Mesothelial cell of epicardium (in vitro differentiated cells): ENCODE measurements at regions not wholly inside any gene's neighbourhood (a gene's known extent, or its start where the extent isn't known, plus 50 kb on each side); places are given as distances from the start of the nearest gene placed in this dataset.

ENCODE experiments used
- DNase-seq, 2 experiments: peaks; one replicate each; pipeline ENCODE4 v3.0.0; 2021; ENCODE audit warnings: low spot score in 2 of 2; ENCODE audit not compliant: unreplicated experiment in 2 of 2
- H3K27ac Mint-ChIP-seq: 2 replicates; pipeline ENCODE4 v1.8.0; 2021; ENCODE audit warnings: mixed read lengths
- H3K27me3 Mint-ChIP-seq: 2 replicates; pipeline ENCODE4 v1.8.0; 2021; ENCODE audit warnings: low read depth, mixed read lengths
- H3K36me3 Mint-ChIP-seq: 2 replicates; pipeline ENCODE4 v1.8.0; 2021; ENCODE audit warnings: mixed read lengths
- H3K4me1 Mint-ChIP-seq: 2 replicates; pipeline ENCODE4 v1.8.0; 2021; ENCODE audit warnings: mixed read lengths
- H3K4me3 Mint-ChIP-seq: 2 replicates; pipeline ENCODE4 v1.8.0; 2021; ENCODE audit warnings: mild to moderate bottlenecking, moderate library complexity, mixed read lengths
- H3K9me3 Mint-ChIP-seq: 2 replicates; pipeline ENCODE4 v1.8.0; 2021; ENCODE audit warnings: mixed read lengths
- TF ChIP-seq, protein P1 (sequence below): fragments of 200-600 bp; sonication (generic); IDR thresholded peaks from one replicate; pipeline ENCODE4 v1.5.0; 2021; ENCODE audit warnings: antibody characterized with exemption; ENCODE audit not compliant: unreplicated experiment

DNA sequence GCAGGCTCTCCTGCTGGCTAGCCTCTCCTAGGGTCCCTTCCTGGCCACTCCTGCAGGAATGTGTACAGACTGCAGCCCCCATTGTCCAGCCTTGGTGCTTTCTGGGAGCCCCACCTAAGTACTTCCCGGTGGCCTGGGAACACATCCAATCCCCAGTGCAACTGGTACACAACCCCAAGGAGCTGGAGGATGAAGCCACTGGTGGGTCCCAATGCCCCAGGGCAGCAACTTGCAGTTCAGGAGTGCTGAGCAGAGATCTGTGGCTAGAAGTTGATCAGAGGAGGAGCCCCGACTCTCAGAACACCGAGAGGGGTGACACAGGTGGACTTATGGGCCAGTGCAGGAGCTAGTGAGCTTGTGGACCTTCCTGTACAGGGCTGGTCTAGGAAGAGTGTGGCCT is 1093.7 kb upstream of the ACO1 start:
- DNase-seq, result no peak
- Mint-ChIP-seq H3K4me1 (no peaks in the 10 kb centered on the region), H3K36me3 (peaks cover 2% of the 10 kb centered on the region), H3K4me3 (no peak overlapping the region), H3K27me3 (no peaks in the 10 kb centered on the region), H3K9me3 (peaks cover 8% of the 10 kb centered on the region), H3K27ac (no peak overlapping the region)
- TF ChIP-seq, protein P1, sequence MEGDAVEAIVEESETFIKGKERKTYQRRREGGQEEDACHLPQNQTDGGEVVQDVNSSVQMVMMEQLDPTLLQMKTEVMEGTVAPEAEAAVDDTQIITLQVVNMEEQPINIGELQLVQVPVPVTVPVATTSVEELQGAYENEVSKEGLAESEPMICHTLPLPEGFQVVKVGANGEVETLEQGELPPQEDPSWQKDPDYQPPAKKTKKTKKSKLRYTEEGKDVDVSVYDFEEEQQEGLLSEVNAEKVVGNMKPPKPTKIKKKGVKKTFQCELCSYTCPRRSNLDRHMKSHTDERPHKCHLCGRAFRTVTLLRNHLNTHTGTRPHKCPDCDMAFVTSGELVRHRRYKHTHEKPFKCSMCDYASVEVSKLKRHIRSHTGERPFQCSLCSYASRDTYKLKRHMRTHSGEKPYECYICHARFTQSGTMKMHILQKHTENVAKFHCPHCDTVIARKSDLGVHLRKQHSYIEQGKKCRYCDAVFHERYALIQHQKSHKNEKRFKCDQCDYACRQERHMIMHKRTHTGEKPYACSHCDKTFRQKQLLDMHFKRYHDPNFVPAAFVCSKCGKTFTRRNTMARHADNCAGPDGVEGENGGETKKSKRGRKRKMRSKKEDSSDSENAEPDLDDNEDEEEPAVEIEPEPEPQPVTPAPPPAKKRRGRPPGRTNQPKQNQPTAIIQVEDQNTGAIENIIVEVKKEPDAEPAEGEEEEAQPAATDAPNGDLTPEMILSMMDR, result no peak

DNA sequence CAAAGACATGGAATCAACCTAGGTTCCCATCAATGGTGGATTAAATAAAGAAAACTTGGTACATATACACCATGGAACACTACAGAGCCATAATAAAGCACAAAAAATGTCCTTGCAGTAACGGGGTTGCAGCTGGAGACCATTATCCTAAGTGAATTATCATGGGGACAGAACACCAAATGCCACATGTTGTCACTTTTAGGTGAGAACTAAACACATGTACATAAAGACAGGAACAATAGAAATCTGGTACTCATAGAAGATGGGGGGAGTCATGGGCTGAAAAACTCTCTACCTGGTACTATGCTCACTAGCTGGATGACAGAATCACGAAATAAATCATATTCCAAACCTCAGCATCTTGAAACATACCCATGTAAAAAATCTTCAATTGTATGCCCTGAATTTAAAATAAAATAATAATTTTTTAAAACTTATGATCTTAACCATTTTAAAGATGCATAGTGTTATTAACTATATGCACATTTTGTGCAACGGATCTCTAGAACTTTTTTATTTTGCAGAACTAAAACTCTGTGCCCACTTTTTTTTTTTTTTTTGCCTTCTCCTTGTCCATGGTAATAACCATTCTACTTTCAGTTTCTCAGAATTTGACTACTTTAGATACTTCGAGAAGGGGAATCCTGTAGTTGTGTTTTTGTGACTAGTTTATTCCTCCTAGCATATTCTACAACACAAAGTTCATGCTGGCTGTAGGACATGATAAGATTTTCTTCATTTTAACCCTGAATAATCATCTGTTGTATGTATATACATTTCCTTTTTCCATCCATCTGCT is 1081.6 kb upstream of the ACO1 start:
- no peak for DNase-seq
- peaks cover 13% of the 10 kb centered on the region for H3K9me3 Mint-ChIP-seq
- H3K27ac Mint-ChIP-seq, result no peak overlapping the region
- H3K27me3 Mint-ChIP-seq, result peaks cover 2% of the 10 kb centered on the region
- no peak overlapping the region for H3K4me3 Mint-ChIP-seq
- no peaks in the 10 kb centered on the region for H3K36me3 Mint-ChIP-seq
- H3K4me1 Mint-ChIP-seq, result peaks cover 7% of the 10 kb centered on the region
- TF ChIP-seq, protein P1, result no peak

DNA sequence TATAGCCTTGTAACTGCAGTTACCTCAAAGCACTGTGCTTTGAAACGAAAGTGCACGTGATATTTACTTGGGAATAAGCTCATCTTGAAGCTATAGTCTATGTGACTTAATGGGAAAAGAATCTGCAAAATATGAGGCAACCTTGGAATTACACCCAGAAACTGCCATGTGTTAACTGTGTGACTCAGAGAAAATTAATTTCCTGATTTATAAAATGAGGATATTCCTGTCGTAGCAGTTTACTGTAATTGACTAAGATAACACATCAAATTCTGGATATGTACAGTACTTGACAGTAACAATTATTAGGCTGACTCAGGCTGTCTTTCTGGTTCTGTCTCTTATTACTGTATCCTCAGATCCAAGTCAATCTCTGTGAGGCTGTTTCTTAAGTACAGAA is 1079.9 kb upstream of the ACO1 start:
- no peak for DNase-seq
- no peak overlapping the region for H3K27ac Mint-ChIP-seq
- peaks cover 13% of the 10 kb centered on the region for H3K9me3 Mint-ChIP-seq

DNA sequence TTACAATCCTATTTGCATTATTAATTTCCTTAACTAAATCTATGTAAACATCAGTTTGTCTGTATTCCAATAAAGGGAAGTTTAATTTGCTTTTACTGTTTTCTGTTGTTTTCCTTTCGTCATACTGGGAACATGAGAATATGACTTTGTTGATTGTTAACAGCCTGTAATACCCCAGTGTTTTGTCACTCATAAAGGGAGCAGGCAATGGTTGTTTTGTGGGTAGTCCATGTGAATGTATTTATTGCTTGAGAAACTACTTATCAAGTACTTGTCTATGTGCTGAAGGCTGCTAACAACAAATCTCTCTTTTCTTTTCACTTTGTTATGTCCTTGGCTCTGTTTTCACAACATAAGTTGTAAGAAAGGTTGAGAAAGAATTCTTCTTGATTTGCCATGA is 1070.2 kb upstream of the ACO1 start:
- no peak for DNase-seq
- Mint-ChIP-seq H3K4me3 (no peak overlapping the region), H3K36me3 (no peaks in the 10 kb centered on the region), H3K4me1 (peaks cover 7% of the 10 kb centered on the region), H3K9me3 (no peaks in the 10 kb centered on the region), H3K27ac (no peak overlapping the region), H3K27me3 (no peaks in the 10 kb centered on the region)
- TF ChIP-seq, protein P1, result no peak

More for the DNA sequence above, 1079.9 kb upstream of the ACO1 start:
- Mint-ChIP-seq H3K27me3 (peaks cover 2% of the 10 kb centered on the region), H3K4me1 (peaks cover 7% of the 10 kb centered on the region), H3K4me3 (no peak overlapping the region), H3K36me3 (no peaks in the 10 kb centered on the region)
- TF ChIP-seq, protein P1, result no peak

DNA sequence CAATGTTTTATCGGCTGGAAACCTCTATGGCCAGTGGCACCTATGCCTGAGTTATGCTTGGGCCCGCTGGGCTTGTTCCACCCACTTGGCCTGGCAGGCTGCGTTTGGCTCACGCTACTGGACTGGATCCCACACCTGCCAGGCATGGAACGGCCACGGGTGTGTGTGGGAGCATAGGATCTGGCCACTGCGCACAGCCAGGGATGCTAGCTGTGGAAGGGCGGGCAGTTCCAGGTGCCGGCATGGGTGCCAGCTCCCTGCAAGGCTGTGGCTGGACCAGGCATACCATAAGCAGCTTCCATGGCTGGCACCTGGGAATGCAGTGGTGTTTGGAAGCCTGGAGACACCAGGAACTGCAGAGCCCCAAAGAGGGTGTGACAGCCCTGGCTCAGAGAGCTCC is 1063.9 kb upstream of the ACO1 start:
- TF ChIP-seq, protein P1, result no peak
- no peak for DNase-seq
- H3K27ac Mint-ChIP-seq, result no peak overlapping the region
- H3K9me3 Mint-ChIP-seq, result no peaks in the 10 kb centered on the region
- H3K27me3 Mint-ChIP-seq, result peaks cover 2% of the 10 kb centered on the region
- H3K4me1 Mint-ChIP-seq, result no peaks in the 10 kb centered on the region
- no peaks in the 10 kb centered on the region for H3K36me3 Mint-ChIP-seq
- no peak overlapping the region for H3K4me3 Mint-ChIP-seq
